22Rv1 (cell line): ENCODE measurements at regions not wholly inside any gene's neighbourhood (a gene's known extent, or its start where the extent isn't known, plus 50 kb on each side); places are given as distances from the start of the nearest gene placed in this dataset.

ENCODE experiments used
- H3K27ac ChIP-seq: fragments of 450-650 bp; 2 replicates; pipeline ENCODE4 v1.5.1; 2017
- CTCF ChIP-seq: fragments of 450-650 bp; IDR thresholded peaks from 2 replicates; pipeline ENCODE4 v1.5.1; 2017; ENCODE audit warnings: mild to moderate bottlenecking
- ZFX ChIP-seq: fragments of 450-650 bp; IDR thresholded peaks from 2 replicates; pipeline ENCODE4 v1.6.1; 2017; ENCODE audit warnings: antibody characterized with exemption, borderline replicate concordance

GRCh38 chr3:39657075-39657474, 152.3 kb upstream of the MYRIP start:
- TF ChIP-seq CTCF (no peak), ZFX (no peak)
- H3K27ac ChIP-seq, result no peak overlapping the region

- TF ChIP-seq CTCF, result no peak
- TF ChIP-seq ZFX, result no peak
- H3K27ac ChIP-seq, result no peak overlapping the region
Observed at GRCh38 chr3:39657775-39658174, 151.6 kb upstream of the MYRIP start.

- no peak for TF ChIP-seq ZFX
- TF ChIP-seq CTCF, result no peak
- no peak overlapping the region for H3K27ac ChIP-seq
Observed at GRCh38 chr3:39664931-39665330, 144.5 kb upstream of the MYRIP start.

GRCh38 chr3:39665441-39665840, 144.0 kb upstream of the MYRIP start:
- TF ChIP-seq CTCF, result no peak
- TF ChIP-seq ZFX, result no peak
- H3K27ac ChIP-seq, result no peak overlapping the region

- peak; percentile 85 for TF ChIP-seq CTCF
- no peak for TF ChIP-seq ZFX
Observed at GRCh38 chr3:39668420-39668819, 141.0 kb upstream of the MYRIP start.

GRCh38 chr3:39671116-39671515, 138.3 kb upstream of the MYRIP start:
- H3K27ac ChIP-seq, result no peak overlapping the region
- TF ChIP-seq ZFX, result no peak
- TF ChIP-seq CTCF, result no peak

More at GRCh38 chr3:39668420-39668819, 141.0 kb upstream of the MYRIP start:
- no peak overlapping the region for H3K27ac ChIP-seq

- TF ChIP-seq CTCF, result no peak
- H3K27ac ChIP-seq, result no peak overlapping the region
Observed at GRCh38 chr3:39671600-39671999, 137.8 kb upstream of the MYRIP start.
